WERI-Rb-1 (cell line): ENCODE measurements at regions not wholly inside any gene's neighbourhood (a gene's known extent, or its start where the extent isn't known, plus 50 kb on each side); places are given as distances from the start of the nearest gene placed in this dataset.

Experiments used
- DNase-seq: peaks from one replicate; pipeline ENCODE4 v3.0.0-alpha.2; 2020
- H3K27ac ChIP-seq: fragments of 250-450 bp; sonication (Bioruptor Pico); 2 replicates; pipeline ENCODE4 v1.5.1; 2020; ENCODE audit warnings: mild to moderate bottlenecking, moderate library complexity
- H3K27me3 ChIP-seq: fragments of 250-450 bp; sonication (Bioruptor Pico); 2 replicates; pipeline ENCODE4 v1.5.1; 2021; ENCODE audit warnings: mild to moderate bottlenecking, low read depth, moderate library complexity; ENCODE audit not compliant: insufficient read depth, severe bottlenecking
- H3K36me3 ChIP-seq: fragments of 250-450 bp; sonication (Bioruptor Pico); 2 replicates; pipeline ENCODE4 v1.5.1; 2020; ENCODE audit warnings: mild to moderate bottlenecking, moderate library complexity
- H3K4me3 ChIP-seq: 2 replicates; pipeline ENCODE4 v1.5.1; 2011; ENCODE audit warnings: low read depth, mild to moderate bottlenecking, control low read depth, low read length
- H3K9me3 ChIP-seq: fragments of 250-450 bp; sonication (Bioruptor Pico); 2 replicates; pipeline ENCODE4 v1.5.1; 2021; ENCODE audit warnings: mild to moderate bottlenecking, moderate library complexity; ENCODE audit not compliant: severe bottlenecking
- TF ChIP-seq, protein P1 (sequence below): IDR thresholded peaks from 2 replicates; pipeline ENCODE4 v1.5.1; 2011; ENCODE audit warnings: low read depth, mild to moderate bottlenecking, control low read depth, inconsistent platforms, low read length

DNA sequence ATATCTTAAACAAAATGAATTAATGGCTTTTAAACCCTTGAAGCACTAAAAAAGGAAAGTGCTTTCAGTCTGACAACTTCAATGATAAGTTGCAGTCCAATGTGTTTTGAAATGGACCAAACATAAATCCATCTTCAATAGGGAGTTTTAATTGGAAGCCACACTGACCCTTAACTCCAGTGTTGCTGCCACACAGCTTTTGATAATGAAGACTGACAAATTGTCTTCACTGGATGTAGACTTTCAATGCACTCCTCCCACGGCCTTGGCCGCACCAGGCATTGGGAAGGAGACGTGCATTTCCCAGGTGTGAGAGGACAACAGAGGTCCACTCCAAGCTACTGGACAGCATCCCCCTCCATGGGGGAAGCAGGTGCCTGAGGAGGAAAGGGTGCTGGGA lies 159.0 kb upstream of the NRP1 start:
- TF ChIP-seq, protein P1, sequence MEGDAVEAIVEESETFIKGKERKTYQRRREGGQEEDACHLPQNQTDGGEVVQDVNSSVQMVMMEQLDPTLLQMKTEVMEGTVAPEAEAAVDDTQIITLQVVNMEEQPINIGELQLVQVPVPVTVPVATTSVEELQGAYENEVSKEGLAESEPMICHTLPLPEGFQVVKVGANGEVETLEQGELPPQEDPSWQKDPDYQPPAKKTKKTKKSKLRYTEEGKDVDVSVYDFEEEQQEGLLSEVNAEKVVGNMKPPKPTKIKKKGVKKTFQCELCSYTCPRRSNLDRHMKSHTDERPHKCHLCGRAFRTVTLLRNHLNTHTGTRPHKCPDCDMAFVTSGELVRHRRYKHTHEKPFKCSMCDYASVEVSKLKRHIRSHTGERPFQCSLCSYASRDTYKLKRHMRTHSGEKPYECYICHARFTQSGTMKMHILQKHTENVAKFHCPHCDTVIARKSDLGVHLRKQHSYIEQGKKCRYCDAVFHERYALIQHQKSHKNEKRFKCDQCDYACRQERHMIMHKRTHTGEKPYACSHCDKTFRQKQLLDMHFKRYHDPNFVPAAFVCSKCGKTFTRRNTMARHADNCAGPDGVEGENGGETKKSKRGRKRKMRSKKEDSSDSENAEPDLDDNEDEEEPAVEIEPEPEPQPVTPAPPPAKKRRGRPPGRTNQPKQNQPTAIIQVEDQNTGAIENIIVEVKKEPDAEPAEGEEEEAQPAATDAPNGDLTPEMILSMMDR = no peak
- Histone ChIP-seq H3K27me3 (no peaks in the 10 kb centered on the region), H3K9me3 (no peaks in the 10 kb centered on the region), H3K36me3 (no peaks in the 10 kb centered on the region), H3K27ac (no peak overlapping the region), H3K4me3 (no peak overlapping the region)
- no peak for DNase-seq

DNA sequence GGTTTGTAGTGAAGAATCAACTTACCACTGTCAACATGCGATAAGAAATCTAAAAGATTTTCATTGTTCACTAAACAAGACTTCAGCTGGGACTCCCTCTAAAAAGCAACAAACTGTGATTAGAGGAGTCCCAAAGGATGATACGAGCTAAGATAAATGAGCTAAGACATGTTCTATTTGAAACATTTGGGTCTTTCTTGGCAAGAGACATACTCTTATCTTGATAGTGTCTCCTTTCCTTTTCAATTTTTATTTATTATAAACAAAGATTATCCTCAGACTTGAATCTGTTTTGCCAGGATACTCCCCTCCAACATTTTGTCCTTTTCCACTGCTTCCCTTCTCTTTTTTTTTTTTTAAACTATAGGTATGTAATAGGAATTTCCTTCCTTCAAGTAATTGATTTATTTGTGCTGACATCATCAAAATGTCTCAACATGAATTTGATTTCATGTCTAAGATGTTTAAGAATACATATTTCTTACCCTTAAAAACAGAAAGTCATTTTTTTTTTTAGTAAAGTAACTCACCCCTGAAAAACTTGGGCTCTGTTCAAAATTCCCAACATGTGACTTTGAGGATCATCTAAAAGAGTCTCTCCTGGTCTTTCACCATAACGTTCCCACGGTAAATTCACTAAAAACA lies 158.4 kb upstream of the NRP1 start:
- DNase-seq = no peak
- H3K27ac ChIP-seq = no peak overlapping the region
- TF ChIP-seq, protein P1 = no peak
- no peak overlapping the region for H3K4me3 ChIP-seq
- no peaks in the 10 kb centered on the region for H3K9me3 ChIP-seq
- H3K36me3 ChIP-seq = no peaks in the 10 kb centered on the region
- no peaks in the 10 kb centered on the region for H3K27me3 ChIP-seq

GRCh38 chr10:33489501-33490176 lies 155.2 kb upstream of the NRP1 start:
- H3K27me3 ChIP-seq = no peaks in the 10 kb centered on the region
- TF ChIP-seq, protein P1 = no peak
- no peak overlapping the region for H3K27ac ChIP-seq
- H3K36me3 ChIP-seq = no peaks in the 10 kb centered on the region
- H3K4me3 ChIP-seq = no peak overlapping the region
- no peak for DNase-seq
- no peaks in the 10 kb centered on the region for H3K9me3 ChIP-seq

DNA sequence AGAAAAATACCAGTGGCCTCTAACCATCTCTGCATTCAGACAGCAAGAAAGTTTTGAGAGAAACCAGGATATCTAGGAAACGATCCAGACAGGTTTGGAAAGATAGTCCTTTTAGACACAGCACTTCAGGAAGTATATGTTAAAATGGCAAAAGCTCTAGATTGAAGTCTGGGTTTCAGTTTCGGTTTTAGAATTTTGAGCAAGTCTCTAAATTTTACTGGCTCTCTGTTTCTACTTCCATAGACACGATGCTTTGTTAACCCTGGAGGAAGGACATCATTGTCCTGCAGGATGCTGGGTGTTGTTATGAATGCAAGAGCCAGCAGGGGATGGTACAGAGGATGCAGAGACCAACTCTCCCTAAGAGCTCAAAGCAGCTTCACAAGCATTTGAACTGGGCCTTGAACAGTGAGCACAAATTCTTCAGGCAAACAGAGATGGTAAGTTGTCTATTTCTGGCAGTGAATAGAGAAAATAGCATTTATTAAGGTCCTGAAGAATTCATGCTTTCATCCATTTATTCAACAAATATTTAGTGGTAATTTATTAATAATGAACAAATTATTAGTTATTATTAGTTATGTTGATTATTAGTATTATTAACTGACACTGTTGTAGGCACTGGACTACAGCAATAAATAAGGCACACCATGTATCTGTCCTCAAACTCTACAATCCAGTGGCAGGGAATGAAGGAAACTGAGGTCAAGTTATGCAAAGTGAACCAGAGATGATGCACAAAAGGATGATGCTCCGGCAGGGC lies 152.7 kb upstream of the NRP1 start:
- H3K27me3 ChIP-seq = no peaks in the 10 kb centered on the region
- H3K9me3 ChIP-seq = no peaks in the 10 kb centered on the region
- H3K27ac ChIP-seq = no peak overlapping the region
- TF ChIP-seq, protein P1 = no peak
- H3K4me3 ChIP-seq = no peak overlapping the region
- no peak for DNase-seq
- H3K36me3 ChIP-seq = no peaks in the 10 kb centered on the region

DNA sequence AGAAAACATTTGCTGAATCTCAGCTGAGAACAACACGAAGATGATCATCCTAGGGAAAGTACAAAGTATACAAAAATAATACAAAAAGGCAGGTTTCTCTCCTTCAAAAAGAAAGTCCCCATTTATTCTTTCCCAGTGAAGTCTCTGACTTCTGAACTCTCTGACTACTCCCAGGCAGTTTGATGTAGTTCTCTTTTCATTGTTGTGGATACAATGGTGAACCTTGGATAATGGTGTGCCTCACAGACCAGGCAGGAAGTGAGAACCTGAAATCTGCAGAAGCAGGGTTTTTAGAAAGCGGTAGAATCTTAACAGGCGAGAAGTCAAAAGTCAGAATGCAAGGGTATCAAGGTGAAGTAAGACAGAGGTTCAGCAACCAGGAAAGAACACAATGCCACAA lies 150.8 kb upstream of the NRP1 start:
- no peak for DNase-seq
- TF ChIP-seq, protein P1 = no peak
- H3K36me3 ChIP-seq = no peaks in the 10 kb centered on the region
- H3K27ac ChIP-seq = no peak overlapping the region
- no peak overlapping the region for H3K4me3 ChIP-seq
- H3K27me3 ChIP-seq = no peaks in the 10 kb centered on the region
- H3K9me3 ChIP-seq = no peaks in the 10 kb centered on the region
